HCEC 1CT (cell line): ENCODE measurements at regions not wholly inside any gene's neighbourhood (a gene's known extent, or its start where the extent isn't known, plus 50 kb on each side); places are given as distances from the start of the nearest gene placed in this dataset.
A peak's percentile ranks its signal among the peaks of the same experiment; 100 is the strongest.

Experiments used
- DNase-seq: peaks from one replicate; pipeline ENCODE4 v3.0.0-alpha.2; 2017

DNA sequence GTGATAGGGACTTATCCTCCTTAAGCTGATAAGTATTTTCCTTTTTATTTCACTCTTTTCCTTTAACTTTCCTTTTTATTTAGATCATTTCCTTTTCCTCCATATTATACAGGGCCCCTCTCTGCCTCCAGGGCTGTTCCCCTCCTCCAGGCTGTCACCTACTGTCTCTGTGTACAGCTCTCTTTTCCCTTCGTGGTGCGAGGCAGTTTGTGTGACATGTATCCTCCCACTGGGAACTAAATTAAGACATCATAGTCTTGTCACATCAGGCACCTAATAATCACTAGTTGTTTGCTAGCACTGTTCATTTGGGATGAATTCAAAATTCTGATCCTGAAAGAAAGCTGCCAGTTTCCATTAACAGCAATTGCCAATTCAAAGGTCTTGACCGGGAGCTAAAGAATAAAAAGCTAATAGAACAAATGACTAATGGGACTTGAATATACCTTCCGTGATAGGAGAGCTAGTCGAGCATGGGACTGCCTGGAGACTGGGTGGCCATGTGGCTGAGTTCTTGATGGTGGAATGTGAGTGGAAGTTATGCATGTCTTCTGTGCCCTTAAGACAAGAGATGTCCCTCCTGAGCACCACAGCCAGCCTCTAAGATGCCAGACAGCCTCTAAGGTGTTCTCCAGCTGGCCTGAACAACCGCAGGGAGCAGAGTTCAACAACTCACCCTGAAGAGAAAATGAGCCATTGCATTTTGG is 77.7 kb upstream of the LRRC55 start:
- no peak for DNase-seq

DNA sequence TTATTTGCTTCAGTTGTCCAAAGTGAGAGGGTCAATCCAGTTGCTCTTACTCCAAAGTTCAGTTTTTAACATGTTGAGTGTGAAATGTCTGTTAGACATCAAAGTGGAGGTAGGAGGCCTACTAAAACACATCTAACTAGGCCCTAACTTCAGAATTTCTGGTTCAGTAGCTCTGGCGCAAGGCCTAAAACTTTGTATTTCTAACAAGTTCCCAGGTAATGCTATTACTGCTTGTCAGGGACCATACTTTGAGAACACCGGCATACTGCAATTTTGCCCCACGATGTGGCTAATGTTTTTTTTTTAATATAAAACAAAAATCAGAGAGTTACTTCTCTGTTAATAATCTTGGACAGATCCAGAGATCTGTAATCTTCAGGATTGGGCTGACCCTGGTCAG is 72.4 kb upstream of the LRRC55 start:
- no peak for DNase-seq

DNA sequence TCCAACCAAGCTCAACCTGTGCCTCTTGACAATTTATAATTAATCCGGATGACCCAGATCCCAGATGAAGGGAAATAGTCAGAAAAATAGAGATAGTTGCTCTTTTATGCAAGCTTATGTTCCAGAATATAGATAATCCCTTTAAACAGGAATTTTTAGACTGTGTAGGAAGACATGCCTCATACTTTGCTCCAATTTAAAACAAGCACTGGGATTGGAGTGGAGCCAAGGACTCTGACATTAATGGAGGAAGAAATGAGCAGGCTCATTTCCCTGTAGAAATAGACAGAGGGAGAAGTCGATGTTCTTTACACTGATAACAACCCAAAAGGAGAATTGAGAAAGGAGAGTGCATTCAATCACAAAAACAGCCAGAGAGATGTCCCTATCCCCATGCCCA is 70.1 kb upstream of the LRRC55 start:
- DNase-seq = no peak

GRCh38 chr11:57116654-57117053 is 65.1 kb upstream of the LRRC55 start:
- peak; percentile 59 for DNase-seq

GRCh38 chr11:57120192-57120965 is 61.4 kb upstream of the LRRC55 start:
- no peak for DNase-seq

DNA sequence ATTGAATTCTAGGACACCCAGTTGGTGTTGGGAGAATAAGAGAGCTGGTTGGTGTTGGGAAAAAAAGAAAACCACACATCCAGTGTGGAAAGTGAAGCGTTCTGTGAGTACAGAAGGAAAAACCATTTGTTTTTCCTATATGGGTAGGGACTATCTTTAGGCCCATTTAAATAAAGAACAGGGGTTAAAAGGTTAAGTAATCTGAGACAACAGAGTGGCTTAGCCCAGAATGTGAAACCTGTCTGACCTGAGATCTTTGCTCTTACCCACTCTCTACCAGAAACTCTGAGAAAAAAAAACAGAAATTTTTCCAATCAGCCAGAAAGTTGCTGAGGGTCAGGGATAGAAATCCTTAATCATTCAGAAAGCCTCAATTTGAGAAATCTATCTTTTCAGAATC is 59.8 kb upstream of the LRRC55 start:
- no peak for DNase-seq

DNA sequence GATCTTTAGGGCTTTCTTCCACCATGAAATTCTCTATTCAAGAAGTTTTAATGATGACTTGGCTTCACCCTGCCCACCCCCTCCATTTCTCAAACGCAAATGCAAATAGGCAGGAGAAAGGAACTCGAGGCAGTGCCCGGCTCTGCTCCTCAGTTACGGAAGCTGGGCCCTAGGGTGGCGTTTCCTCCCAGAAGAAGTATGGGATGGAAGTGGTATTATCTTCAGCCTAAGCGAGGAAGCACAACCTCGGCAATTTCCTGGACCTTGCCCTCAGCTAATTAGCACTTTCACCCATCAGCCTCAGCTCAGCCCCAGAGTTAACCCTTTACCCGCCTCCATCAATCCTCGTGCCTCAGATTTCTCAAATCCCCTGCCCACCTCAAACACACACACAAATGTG is 58.2 kb upstream of the LRRC55 start:
- DNase-seq = no peak

DNA sequence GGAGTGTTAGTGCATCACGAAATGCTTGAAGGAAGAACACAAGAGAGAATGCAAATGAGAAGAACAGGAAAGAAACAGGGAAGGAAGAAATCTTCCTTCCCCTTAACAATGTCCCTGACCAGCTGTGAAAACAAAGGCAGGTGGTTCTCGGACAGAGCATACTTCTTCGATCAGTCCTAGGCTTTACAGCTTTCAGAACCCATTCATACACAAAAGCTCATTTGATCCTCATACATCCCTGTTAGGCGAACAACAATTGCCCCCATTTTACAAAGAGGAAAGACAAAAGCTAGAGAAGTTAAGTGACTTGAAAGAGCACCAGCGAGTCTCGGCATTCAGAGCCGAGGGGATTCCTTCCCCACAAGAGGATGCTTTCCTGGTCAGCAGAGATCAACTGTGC is 57.2 kb upstream of the LRRC55 start:
- no peak for DNase-seq

DNA sequence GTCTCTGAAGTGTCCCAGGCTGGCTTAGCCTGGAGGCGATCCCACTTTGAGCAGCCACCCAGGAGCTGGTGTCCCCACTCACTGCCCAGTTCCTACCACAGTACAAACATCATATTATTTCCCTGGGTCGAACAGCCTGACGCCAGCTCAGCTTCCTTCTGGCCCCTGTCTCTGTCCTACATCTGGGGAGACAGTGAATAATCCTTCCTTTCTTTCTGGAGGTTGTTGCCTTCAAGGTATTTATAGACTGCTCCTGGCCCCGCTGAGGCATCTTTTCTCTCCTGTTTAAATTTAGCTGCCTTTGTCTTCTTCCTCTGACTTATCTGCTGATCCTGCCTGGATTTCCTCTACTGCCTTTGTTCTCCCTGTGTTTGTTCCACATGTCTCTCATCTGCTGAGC is 56.8 kb upstream of the LRRC55 start:
- no peak for DNase-seq

- no peak for DNase-seq
Measured at GRCh38 chr11:57126766-57127400, 54.9 kb upstream of the LRRC55 start.

DNA sequence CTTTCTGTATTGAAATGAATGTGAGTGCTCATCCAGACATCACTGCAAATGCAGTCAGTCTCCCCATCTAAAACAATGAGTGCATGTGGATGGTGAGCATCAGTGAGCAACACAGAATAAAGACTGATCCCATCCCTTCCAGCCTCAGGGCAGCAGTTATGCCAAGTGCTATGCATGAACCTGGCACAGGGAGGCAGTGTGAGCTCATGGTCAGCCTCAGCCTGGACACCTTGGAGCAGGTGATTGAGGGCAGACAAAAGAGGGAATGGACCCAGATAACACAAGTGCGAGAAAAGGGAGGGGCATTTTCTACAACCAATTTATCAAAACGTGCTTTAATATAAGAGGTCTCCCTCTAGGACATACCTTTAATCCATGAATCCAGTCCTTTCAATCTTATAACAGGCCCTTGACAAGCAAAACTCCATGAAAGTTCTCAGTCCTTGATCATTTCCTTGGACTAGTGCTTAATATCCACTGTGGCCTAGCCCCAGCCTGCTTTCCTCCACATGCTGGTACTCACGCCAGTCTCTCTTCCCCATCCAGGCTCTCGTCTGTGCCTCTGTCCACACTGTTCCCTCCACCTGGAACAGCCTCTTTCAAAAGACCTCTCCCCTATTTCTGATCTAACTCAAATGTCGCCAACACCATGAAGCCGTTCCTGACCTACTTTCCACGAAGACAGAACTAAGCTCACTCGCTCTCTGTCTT is 50.5 kb upstream of the LRRC55 start:
- no peak for DNase-seq
